Right lobe of liver (tissue), 6 donors: ENCODE measurements at regions not wholly inside any gene's neighbourhood (a gene's known extent, or its start where the extent isn't known, plus 50 kb on each side); places are given as distances from the start of the nearest gene placed in this dataset.

Source experiments
- ATAC-seq, 4 donors: fragments of 200-7000 bp; cut with Tn5 transposase; one replicate each; pipeline ENCODE4 v1.9.1; 2020; ENCODE audit warnings: mild to moderate bottlenecking in 4 of 4, moderate library complexity in 4 of 4
- DNase-seq, 3 donors: peaks; one replicate each; pipeline ENCODE4 v3.0.0-alpha.2; 2020
- H3K27ac ChIP-seq, 3 donors: fragments of 200-600 bp; one replicate each; pipeline ENCODE4 v1.8.0; 2022
- H3K27me3 ChIP-seq, 2 donors: fragments of 200-600 bp; one replicate each; pipeline ENCODE4 v1.8.0; 2022
- H3K36me3 ChIP-seq, 4 donors: fragments of 200-600 bp; sonication (generic) in 1 of 4; one replicate each; pipeline versions ENCODE4 v1.5.1 to v1.8.0; 2017 to 2022; ENCODE audit warnings: control low read depth in 1 of 4
- H3K4me1 ChIP-seq, 4 donors: fragments of 200-600 bp; sonication (generic) in 1 of 4; one replicate each; pipeline versions ENCODE4 v1.5.1 to v1.8.0; 2017 to 2022; ENCODE audit warnings: control low read depth in 1 of 4
- H3K4me3 ChIP-seq, 3 donors: fragments of 200-600 bp; one replicate each; pipeline ENCODE4 v1.8.0; 2022
- H3K9me3 ChIP-seq, 4 donors: fragments of 200-600 bp; sonication (generic) in 1 of 4; one replicate each; pipeline versions ENCODE4 v1.5.1 to v1.8.0; 2017 to 2022; ENCODE audit warnings: control low read depth in 1 of 4
- POLR2A ChIP-seq: fragments of 450-650 bp; IDR thresholded peaks from one replicate; pipeline ENCODE4 v1.6.1; 2017; ENCODE audit warnings: antibody characterized with exemption, mild to moderate bottlenecking
- WGBS: methylation state at CpG from one replicate; pipeline ENCODE4 v1.1.6; 2018; ENCODE audit warnings: low coverage, low lambda C conversion rate; ENCODE audit not compliant: insufficient coverage; ENCODE audit errors: missing lambda C conversion rate; 5-methylcytosine and 5-hydroxymethylcytosine counted together
- intact Hi-C, 2 donors: fragments of 100-400 bp; cut with DNase I; formaldehyde crosslinking; loops; one replicate each; pipeline versions ENCODE4 v1.11.2 to v1.14.1; 2022
- TF ChIP-seq, protein P1 (sequence below), 4 donors: fragments of 200-600 bp in 3 of 4; fragments of 450-650 bp in 1 of 4; IDR thresholded peaks; one replicate each; pipeline versions ENCODE4 v1.5.1 to v1.8.0; 2016 to 2022; ENCODE audit warnings: antibody characterized with exemption in 4 of 4, mild to moderate bottlenecking in 2 of 4
- donor health status: DM: no; HTN: yes; CAD: no.
- donor health status: DM: no; HTN: no; CAD: no.
- donor health status: DM: no; HTN: no; CAD: no.
- donor health status: DM: no; HTN: yes; CAD: no.
- donor health status: DM: no; HTN: yes; CAD: no.

DNA sequence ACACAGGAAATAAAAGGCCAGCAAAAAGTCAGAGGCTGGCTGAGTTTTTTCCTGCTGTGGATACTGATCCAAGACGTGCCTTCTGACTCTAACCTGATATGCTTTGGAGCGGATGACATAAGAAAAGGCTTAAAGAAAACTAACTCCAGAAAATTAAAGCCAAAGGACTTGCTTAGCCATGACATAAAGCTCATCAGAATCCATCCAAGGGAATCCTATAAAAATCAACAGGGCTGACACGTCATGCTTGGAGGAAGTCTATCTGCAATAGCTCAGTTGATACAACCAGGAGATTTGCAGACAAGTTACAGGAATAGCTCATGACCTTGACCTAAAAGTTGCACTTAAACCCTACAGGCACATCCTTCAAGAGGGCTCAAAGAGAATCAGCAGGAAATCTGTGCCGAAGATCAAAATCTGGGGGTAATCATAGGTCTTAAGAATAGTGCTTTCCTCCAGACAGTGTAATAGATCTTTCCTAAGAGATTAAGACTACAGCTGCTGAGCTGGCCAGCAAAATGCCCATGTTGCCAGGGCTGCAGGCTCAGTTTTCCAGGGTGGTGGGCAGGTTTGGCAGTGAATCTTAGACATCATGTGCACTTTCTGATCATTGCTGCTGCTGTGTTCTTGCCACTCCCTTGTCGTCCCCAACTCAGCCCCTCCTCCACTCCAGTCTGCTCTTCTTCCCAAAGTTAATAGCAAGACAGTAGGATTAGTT is 111.5 kb upstream of the SVIL start:
- DNase-seq (no peak), ATAC-seq (peak; percentile 38 to 81 (median 58))
- Histone ChIP-seq H3K27ac (no peak overlapping the region), H3K36me3 (no peaks in the 10 kb centered on the region), H3K4me1 (peaks cover 0 to 2% (median 0%) of the 10 kb centered on the region in 4 donors), H3K4me3 (no peak overlapping the region), H3K27me3 (no peaks in the 10 kb centered on the region), H3K9me3 (no peaks in the 10 kb centered on the region)
- intact Hi-C loops: no loop called here
- 62% methylated on average over 4 of the region's 5 CpGs for WGBS
- TF ChIP-seq, protein P1, sequence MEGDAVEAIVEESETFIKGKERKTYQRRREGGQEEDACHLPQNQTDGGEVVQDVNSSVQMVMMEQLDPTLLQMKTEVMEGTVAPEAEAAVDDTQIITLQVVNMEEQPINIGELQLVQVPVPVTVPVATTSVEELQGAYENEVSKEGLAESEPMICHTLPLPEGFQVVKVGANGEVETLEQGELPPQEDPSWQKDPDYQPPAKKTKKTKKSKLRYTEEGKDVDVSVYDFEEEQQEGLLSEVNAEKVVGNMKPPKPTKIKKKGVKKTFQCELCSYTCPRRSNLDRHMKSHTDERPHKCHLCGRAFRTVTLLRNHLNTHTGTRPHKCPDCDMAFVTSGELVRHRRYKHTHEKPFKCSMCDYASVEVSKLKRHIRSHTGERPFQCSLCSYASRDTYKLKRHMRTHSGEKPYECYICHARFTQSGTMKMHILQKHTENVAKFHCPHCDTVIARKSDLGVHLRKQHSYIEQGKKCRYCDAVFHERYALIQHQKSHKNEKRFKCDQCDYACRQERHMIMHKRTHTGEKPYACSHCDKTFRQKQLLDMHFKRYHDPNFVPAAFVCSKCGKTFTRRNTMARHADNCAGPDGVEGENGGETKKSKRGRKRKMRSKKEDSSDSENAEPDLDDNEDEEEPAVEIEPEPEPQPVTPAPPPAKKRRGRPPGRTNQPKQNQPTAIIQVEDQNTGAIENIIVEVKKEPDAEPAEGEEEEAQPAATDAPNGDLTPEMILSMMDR (IDR thresholded peaks at IDR 0.05): no peak
- TF ChIP-seq POLR2A: no peak

DNA sequence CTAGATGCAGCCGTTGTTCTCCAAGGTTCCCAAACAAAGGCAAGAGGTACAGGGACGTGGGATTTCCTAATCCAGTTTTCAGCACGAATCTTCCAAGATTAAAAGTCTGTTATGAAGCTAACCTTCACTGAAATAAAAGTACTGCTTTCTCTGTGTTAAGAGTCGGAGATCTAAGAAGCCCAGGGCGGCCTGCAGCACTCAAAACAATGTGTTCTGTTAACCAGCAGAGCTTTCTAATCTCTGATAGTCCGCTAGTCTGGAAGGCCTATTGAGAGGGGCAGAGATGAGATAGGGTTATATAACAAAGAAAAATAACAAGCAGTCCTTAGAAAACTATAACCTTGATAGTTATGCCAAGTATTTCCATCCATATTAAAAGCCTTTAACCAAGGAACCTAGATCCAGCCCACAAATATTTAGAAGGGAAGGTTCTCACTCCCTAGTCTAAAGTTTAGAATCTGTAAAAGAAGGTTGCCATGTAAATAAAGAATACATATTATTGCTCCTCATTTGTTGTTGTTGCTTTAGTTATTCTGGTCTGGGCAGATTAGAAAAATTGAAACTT is 106.3 kb upstream of the SVIL start:
- H3K9me3 ChIP-seq: no peaks in the 10 kb centered on the region
- no peaks in the 10 kb centered on the region for H3K36me3 ChIP-seq
- DNase-seq (no peak), ATAC-seq (no peak)
- intact Hi-C loops: no loop called here
- no peaks in the 10 kb centered on the region for H3K4me1 ChIP-seq
- no peak overlapping the region for H3K4me3 ChIP-seq
- TF ChIP-seq, protein P1 (IDR thresholded peaks at IDR 0.05): no peak
- no peak for TF ChIP-seq POLR2A
- H3K27me3 ChIP-seq: no peaks in the 10 kb centered on the region
- WGBS: 84% methylated on average over 6 of the region's 6 CpGs
- no peak overlapping the region for H3K27ac ChIP-seq

GRCh38 chr10:29738341-29738740 is 103.6 kb upstream of the SVIL start:
- no peak for TF ChIP-seq POLR2A
- TF ChIP-seq, protein P1 (IDR thresholded peaks at IDR 0.05): no peak
- H3K27me3 ChIP-seq: no peaks in the 10 kb centered on the region
- peaks cover 0 to 10% (median 4%) of the 10 kb centered on the region in 4 donors for H3K4me1 ChIP-seq
- H3K9me3 ChIP-seq: no peaks in the 10 kb centered on the region
- no peak overlapping the region for H3K27ac ChIP-seq
- intact Hi-C loops: no loop called here
- no peak for DNase-seq
- ATAC-seq: no peak
- 87% methylated on average over 9 of the region's 11 CpGs for WGBS
- no peaks in the 10 kb centered on the region for H3K36me3 ChIP-seq
- H3K4me3 ChIP-seq: no peak overlapping the region

DNA sequence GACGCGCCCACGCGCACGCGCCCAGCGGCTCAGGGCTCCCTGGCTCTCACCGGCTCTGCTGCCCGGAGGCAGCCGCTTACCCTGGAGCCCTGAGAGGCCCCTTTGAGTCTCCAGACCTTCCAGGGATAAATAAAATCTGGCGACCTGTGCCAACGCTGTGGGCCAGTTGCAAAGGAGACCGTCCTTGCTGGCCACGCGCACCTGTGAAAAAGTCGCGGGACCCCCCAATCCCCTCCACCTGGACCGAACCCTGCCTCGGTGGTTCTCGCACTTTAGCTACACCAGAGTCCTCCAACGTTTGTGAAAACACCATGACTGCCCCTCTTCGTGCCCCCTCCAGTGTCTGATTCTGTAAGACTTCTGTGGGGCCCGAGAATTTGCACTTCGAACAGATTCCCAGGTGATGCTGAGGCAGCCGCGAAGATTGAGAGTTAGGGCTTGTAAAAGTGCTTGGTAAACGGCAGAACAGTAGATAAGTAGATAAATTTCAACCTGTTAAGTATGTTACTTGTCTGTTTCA is 102.4 kb upstream of the SVIL start:
- DNase-seq (no peak), ATAC-seq (no peak)
- peaks cover 0 to 10% (median 4%) of the 10 kb centered on the region in 4 donors for H3K4me1 ChIP-seq
- no peaks in the 10 kb centered on the region for H3K27me3 ChIP-seq
- WGBS: 38% methylated on average over 10 of the region's 27 CpGs
- TF ChIP-seq POLR2A: no peak
- TF ChIP-seq, protein P1 (IDR thresholded peaks at IDR 0.05): no peak
- no peaks in the 10 kb centered on the region for H3K36me3 ChIP-seq
- peak overlapping the region; percentile 79 to 88 (median 86) for H3K4me3 ChIP-seq
- H3K9me3 ChIP-seq: no peaks in the 10 kb centered on the region
- intact Hi-C loops: no loop called here
- peak overlapping the region in 1 of 3 donors; percentile 91 for H3K27ac ChIP-seq
